Caco-2 (cell line): ENCODE measurements at regions not wholly inside any gene's neighbourhood (a gene's known extent, or its start where the extent isn't known, plus 50 kb on each side); places are given as distances from the start of the nearest gene placed in this dataset.

Experiments used
- BruUV-seq: library from RNA; stranded (reverse); fragments of 400-500 nt; replicated peaks from 2 replicates; lab custom pipeline; 2021; lab: Mats Ljungman, UMichigan
- CTCF ChIA-PET: fragments of 300-600 bp; sonication (Branson Sonifier 250); formaldehyde crosslinking; loops from one replicate; lab custom pipeline; 2022; ENCODE audit warnings: antibody characterized with exemption; lab: Charles Lee
- POLR2A ChIA-PET: fragments of 300-600 bp; sonication (Branson Sonifier 250); formaldehyde crosslinking; loops from one replicate; lab custom pipeline; 2022; ENCODE audit warnings: antibody characterized with exemption; lab: Charles Lee
- DNase-seq, 2 experiments: peaks; one replicate each; pipeline versions ENCODE4 v3.0.0 to v3.0.0-alpha.2; 2020 to 2022
- H3K27me3 ChIP-seq: replicated peaks from 2 replicates; pipeline ENCODE4 v1.6.0; 2011; ENCODE audit warnings: low read length; ENCODE audit not compliant: control insufficient read depth, insufficient read depth
- H3K36me3 ChIP-seq: 2 replicates; pipeline ENCODE4 v1.5.1; 2011; ENCODE audit warnings: low read length; ENCODE audit not compliant: control insufficient read depth, insufficient read depth
- H3K4me1 ChIP-seq: fragments of 250-450 bp; sonication (Bioruptor Pico); 2 replicates; pipeline ENCODE4 v1.5.1; 2020; ENCODE audit warnings: mild to moderate bottlenecking
- H3K4me3 ChIP-seq: 2 replicates; pipeline ENCODE4 v1.5.1; 2011; ENCODE audit warnings: low read depth, mild to moderate bottlenecking, control low read depth, low read length
- H3K9me3 ChIP-seq: fragments of 250-450 bp; sonication (Bioruptor Pico); 2 replicates; pipeline ENCODE4 v1.5.1; 2020; ENCODE audit warnings: mild to moderate bottlenecking, moderate library complexity
- H3K27ac Mint-ChIP-seq: one replicate; pipeline ENCODE4 v1.8.0; 2022; ENCODE audit warnings: mixed read lengths; ENCODE audit not compliant: unreplicated experiment
- H3K27me3 Mint-ChIP-seq: one replicate; pipeline ENCODE4 v1.8.0; 2022; ENCODE audit warnings: mixed read lengths; ENCODE audit not compliant: insufficient read depth, unreplicated experiment
- H3K36me3 Mint-ChIP-seq: one replicate; pipeline ENCODE4 v1.8.0; 2022; ENCODE audit warnings: mild to moderate bottlenecking, mixed read lengths; ENCODE audit not compliant: insufficient read depth, unreplicated experiment
- H3K4me1 Mint-ChIP-seq: one replicate; pipeline ENCODE4 v1.8.0; 2022; ENCODE audit warnings: low read depth, mixed read lengths; ENCODE audit not compliant: unreplicated experiment
- H3K4me3 Mint-ChIP-seq: one replicate; pipeline ENCODE4 v1.8.0; 2022; ENCODE audit warnings: mild to moderate bottlenecking, moderate library complexity, mixed read lengths; ENCODE audit not compliant: unreplicated experiment
- H3K9me3 Mint-ChIP-seq: one replicate; pipeline ENCODE4 v1.8.0; 2022; ENCODE audit warnings: mixed read lengths; ENCODE audit not compliant: unreplicated experiment
- CTCF ChIP-seq, 2 experiments: fragments of 200-600 bp in 1 of 2; IDR thresholded peaks; 1 replicate in 1 of 2; 2 replicates in 1 of 2; pipeline versions ENCODE4 v1.5.1 to v1.8.0; 2011 to 2022; ENCODE audit warnings: antibody characterized with exemption in 1 of 2, control low read depth in 1 of 2, inconsistent platforms in 1 of 2, low read depth in 1 of 2, low read length in 1 of 2, mild to moderate bottlenecking in 1 of 2, moderate library complexity in 1 of 2; ENCODE audit not compliant: insufficient read depth in 1 of 2, severe bottlenecking in 1 of 2, unreplicated experiment in 1 of 2
- intact Hi-C: fragments of 100-400 bp; cut with micrococcal nuclease; formaldehyde crosslinking; loops from one replicate; pipeline ENCODE4 v1.10.0; 2022; ENCODE audit not compliant: unreplicated experiment

- POLR2A ChIA-PET: interaction anchor here (1.0 kb wide), 1 partner anchor 36 kb away, joined by 4 read pairs; no protein-coding TSS in a partner anchor
- no peaks in the 10 kb centered on the region for H3K9me3 Mint-ChIP-seq
- BruUV-seq: no TSS peak
Measured at GRCh38 chr14:49497267-49497666, 88.9 kb downstream of the RPS29 start.

GRCh38 chr14:49494836-49495235, 91.3 kb downstream of the RPS29 start:
- Histone ChIP-seq H3K27me3 (no peaks in the 10 kb centered on the region), H3K36me3 (no peaks in the 10 kb centered on the region), H3K9me3 (no peaks in the 10 kb centered on the region), H3K4me1 (no peaks in the 10 kb centered on the region), H3K4me3 (no peak overlapping the region)
- Mint-ChIP-seq H3K27me3 (no peaks in the 10 kb centered on the region), H3K4me3 (no peak overlapping the region), H3K36me3 (no peaks in the 10 kb centered on the region), H3K4me1 (peaks cover 5% of the 10 kb centered on the region), H3K9me3 (no peaks in the 10 kb centered on the region), H3K27ac (no peak overlapping the region)
- TF ChIP-seq CTCF (IDR thresholded peaks at IDR 0.05; ENCODE audit: insufficient read depth in 1 of 2, low read depth in 1 of 2, low read length in 1 of 2, severe bottlenecking in 1 of 2, unreplicated experiment in 1 of 2): no peak
- CTCF ChIA-PET: interaction anchor here (1.4 kb wide), 1 partner anchor 33 kb away, joined by 6 read pairs; no protein-coding TSS in a partner anchor
- BruUV-seq: no TSS peak
- DNase-seq: no peak
- intact Hi-C loops: no loop called here
- POLR2A ChIA-PET: no interaction called here

More at GRCh38 chr14:49497267-49497666, 88.9 kb downstream of the RPS29 start:
- no peak for TF ChIP-seq CTCF (IDR thresholded peaks at IDR 0.05; ENCODE audit: insufficient read depth in 1 of 2, low read depth in 1 of 2, low read length in 1 of 2, severe bottlenecking in 1 of 2, unreplicated experiment in 1 of 2)
- Mint-ChIP-seq H3K4me1 (peaks cover 13% of the 10 kb centered on the region), H3K36me3 (no peaks in the 10 kb centered on the region), H3K27me3 (no peaks in the 10 kb centered on the region), H3K4me3 (no peak overlapping the region), H3K27ac (no peak overlapping the region)
- Histone ChIP-seq H3K9me3 (no peaks in the 10 kb centered on the region), H3K27me3 (no peaks in the 10 kb centered on the region), H3K4me1 (no peaks in the 10 kb centered on the region), H3K36me3 (no peaks in the 10 kb centered on the region), H3K4me3 (no peak overlapping the region)
- CTCF ChIA-PET: interaction anchor here (0.6 to 4.9 kb wide), 7 partner anchors 18 to 89 kb away, joined by 3 to 102 read pairs (median 6); partner anchors contain the start of gene RPS29
- intact Hi-C loops: loop anchor here (1.0 to 2.0 kb wide), 2 partner anchors 18 to 35 kb away; no protein-coding TSS in a partner anchor
- DNase-seq: no peak

- H3K36me3 Mint-ChIP-seq: no peaks in the 10 kb centered on the region
- BruUV-seq: no TSS peak
- no peaks in the 10 kb centered on the region for H3K9me3 ChIP-seq
- H3K27me3 Mint-ChIP-seq: no peaks in the 10 kb centered on the region
- H3K4me3 ChIP-seq: no peak overlapping the region
- ChIA-PET CTCF (no interaction called here), POLR2A (no interaction called here)
- no peaks in the 10 kb centered on the region for H3K4me1 Mint-ChIP-seq
- no peaks in the 10 kb centered on the region for H3K4me1 ChIP-seq
- H3K4me3 Mint-ChIP-seq: no peak overlapping the region
- intact Hi-C loops: no loop called here
- H3K36me3 ChIP-seq: no peaks in the 10 kb centered on the region
- peaks cover 4% of the 10 kb centered on the region for H3K9me3 Mint-ChIP-seq
- TF ChIP-seq CTCF (IDR thresholded peaks at IDR 0.05; ENCODE audit: insufficient read depth in 1 of 2, low read depth in 1 of 2, low read length in 1 of 2, severe bottlenecking in 1 of 2, unreplicated experiment in 1 of 2): no peak
- DNase-seq: no peak
- no peaks in the 10 kb centered on the region for H3K27me3 ChIP-seq
- H3K27ac Mint-ChIP-seq: no peak overlapping the region
Measured at GRCh38 chr14:49493557-49493956, 92.6 kb downstream of the RPS29 start.
